ENCODE measurements at regions not wholly inside any gene's neighbourhood (a gene's known extent, or its start where the extent isn't known, plus 50 kb on each side); places are given as distances from the start of the nearest gene placed in this dataset.

DNA sequence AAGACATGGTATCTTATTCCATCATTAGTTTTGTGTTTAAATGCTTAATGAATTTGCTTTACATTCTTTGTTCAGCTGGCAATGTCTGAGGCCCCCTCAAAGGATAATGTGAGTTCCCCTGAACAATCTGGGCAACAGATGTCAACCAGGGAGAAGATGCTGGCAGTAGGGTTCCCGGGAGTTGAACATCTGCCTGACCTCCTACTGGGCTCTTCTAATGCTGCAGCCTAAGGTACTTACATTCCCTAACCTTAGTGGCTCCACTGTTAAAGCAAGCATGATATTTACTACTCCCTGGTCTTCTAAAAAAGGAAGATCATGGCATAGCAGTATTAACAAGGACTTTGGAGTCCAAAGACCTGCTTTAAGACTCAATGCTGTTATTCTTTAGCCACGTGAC is 574.9 kb upstream of the NR5A2 start:
- no peak overlapping the region for H3K4me3 ChIP-seq (replicated peaks; ENCODE audit: insufficient read depth, low read length)
- no peak overlapping the region for H3K27ac ChIP-seq (replicated peaks)
- no peak for DNase-seq (ENCODE audit: low read depth in 1 of 2, low spot score in 1 of 2)
- H3K27me3 ChIP-seq (ENCODE audit: insufficient read depth, poor library complexity, severe bottlenecking), result no peaks in the 10 kb centered on the region
- TF ChIP-seq POLR2AphosphoS5 (IDR thresholded peaks at IDR 0.05; ENCODE audit: low read depth), result no peak
- TF ChIP-seq, protein P1, sequence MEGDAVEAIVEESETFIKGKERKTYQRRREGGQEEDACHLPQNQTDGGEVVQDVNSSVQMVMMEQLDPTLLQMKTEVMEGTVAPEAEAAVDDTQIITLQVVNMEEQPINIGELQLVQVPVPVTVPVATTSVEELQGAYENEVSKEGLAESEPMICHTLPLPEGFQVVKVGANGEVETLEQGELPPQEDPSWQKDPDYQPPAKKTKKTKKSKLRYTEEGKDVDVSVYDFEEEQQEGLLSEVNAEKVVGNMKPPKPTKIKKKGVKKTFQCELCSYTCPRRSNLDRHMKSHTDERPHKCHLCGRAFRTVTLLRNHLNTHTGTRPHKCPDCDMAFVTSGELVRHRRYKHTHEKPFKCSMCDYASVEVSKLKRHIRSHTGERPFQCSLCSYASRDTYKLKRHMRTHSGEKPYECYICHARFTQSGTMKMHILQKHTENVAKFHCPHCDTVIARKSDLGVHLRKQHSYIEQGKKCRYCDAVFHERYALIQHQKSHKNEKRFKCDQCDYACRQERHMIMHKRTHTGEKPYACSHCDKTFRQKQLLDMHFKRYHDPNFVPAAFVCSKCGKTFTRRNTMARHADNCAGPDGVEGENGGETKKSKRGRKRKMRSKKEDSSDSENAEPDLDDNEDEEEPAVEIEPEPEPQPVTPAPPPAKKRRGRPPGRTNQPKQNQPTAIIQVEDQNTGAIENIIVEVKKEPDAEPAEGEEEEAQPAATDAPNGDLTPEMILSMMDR (IDR thresholded peaks at IDR 0.05; ENCODE audit: insufficient read depth, low read length), result no peak
- TF ChIP-seq, protein P2, sequence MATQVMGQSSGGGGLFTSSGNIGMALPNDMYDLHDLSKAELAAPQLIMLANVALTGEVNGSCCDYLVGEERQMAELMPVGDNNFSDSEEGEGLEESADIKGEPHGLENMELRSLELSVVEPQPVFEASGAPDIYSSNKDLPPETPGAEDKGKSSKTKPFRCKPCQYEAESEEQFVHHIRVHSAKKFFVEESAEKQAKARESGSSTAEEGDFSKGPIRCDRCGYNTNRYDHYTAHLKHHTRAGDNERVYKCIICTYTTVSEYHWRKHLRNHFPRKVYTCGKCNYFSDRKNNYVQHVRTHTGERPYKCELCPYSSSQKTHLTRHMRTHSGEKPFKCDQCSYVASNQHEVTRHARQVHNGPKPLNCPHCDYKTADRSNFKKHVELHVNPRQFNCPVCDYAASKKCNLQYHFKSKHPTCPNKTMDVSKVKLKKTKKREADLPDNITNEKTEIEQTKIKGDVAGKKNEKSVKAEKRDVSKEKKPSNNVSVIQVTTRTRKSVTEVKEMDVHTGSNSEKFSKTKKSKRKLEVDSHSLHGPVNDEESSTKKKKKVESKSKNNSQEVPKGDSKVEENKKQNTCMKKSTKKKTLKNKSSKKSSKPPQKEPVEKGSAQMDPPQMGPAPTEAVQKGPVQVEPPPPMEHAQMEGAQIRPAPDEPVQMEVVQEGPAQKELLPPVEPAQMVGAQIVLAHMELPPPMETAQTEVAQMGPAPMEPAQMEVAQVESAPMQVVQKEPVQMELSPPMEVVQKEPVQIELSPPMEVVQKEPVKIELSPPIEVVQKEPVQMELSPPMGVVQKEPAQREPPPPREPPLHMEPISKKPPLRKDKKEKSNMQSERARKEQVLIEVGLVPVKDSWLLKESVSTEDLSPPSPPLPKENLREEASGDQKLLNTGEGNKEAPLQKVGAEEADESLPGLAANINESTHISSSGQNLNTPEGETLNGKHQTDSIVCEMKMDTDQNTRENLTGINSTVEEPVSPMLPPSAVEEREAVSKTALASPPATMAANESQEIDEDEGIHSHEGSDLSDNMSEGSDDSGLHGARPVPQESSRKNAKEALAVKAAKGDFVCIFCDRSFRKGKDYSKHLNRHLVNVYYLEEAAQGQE (IDR thresholded peaks at IDR 0.05; ENCODE audit: insufficient replicate concordance, low read depth), result no peak
- no peak for TF ChIP-seq SPI1 (IDR thresholded peaks at IDR 0.05; ENCODE audit: borderline replicate concordance, low read depth)
- TF ChIP-seq GABPA (IDR thresholded peaks at IDR 0.05; ENCODE audit: low read depth), result no peak

DNA sequence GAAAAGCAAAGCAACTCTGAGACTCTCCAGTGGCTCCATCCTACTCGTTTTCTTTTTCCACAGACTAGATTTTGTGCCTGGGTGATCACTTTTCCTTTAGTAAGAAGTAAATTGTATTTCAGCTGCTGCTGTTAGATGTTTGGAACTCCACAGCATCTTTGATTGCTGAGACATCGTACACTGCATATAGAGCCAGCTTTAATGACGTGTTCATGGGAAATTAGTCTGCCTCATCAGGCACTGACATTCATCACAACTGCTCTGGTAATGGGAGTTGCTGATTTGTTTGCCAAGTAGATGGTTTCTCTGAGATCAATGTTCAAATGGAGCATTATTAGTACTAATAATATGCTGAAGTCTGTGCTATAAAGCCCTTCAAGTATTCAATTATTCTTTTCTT is 573.8 kb upstream of the NR5A2 start:
- Histone ChIP-seq H3K27me3 (ENCODE audit: insufficient read depth, poor library complexity, severe bottlenecking) (no peaks in the 10 kb centered on the region), H3K27ac (replicated peaks) (no peak overlapping the region), H3K4me3 (replicated peaks; ENCODE audit: insufficient read depth, low read length) (no peak overlapping the region)
- TF ChIP-seq POLR2AphosphoS5 (IDR thresholded peaks at IDR 0.05; ENCODE audit: low read depth) (no peak), GABPA (IDR thresholded peaks at IDR 0.05; ENCODE audit: low read depth) (no peak), SPI1 (IDR thresholded peaks at IDR 0.05; ENCODE audit: borderline replicate concordance, low read depth) (no peak)
- TF ChIP-seq, protein P2 (IDR thresholded peaks at IDR 0.05; ENCODE audit: insufficient replicate concordance, low read depth), result no peak
- TF ChIP-seq, protein P1 (IDR thresholded peaks at IDR 0.05; ENCODE audit: insufficient read depth, low read length), result no peak
- no peak for DNase-seq (ENCODE audit: low read depth in 1 of 2, low spot score in 1 of 2)

DNA sequence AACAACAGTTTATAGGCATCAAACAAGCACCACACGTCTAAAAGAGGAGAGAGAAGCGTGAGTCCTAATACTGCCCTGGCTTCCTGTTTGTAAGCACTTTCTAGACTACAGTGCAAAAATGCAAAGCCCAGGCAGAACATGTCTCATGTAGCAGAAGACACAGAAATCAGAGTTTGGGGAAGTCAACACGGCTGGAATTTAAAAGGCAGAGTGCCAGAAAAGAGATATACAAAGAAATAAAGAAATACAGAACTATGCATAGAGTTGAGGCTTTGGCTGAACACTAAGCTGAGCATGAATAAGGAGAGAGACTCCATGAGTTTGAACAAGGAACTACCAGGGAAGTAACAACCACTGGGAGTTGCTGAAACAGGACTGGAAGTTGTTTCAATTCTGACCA is 566.6 kb upstream of the NR5A2 start:
- peak; percentile 76; the same call in 1 of the 2 replicates for TF ChIP-seq SPI1 (IDR thresholded peaks at IDR 0.05; ENCODE audit: borderline replicate concordance, low read depth)
- no peak for TF ChIP-seq GABPA (IDR thresholded peaks at IDR 0.05; ENCODE audit: low read depth)
- DNase-seq (ENCODE audit: low read depth in 1 of 2, low spot score in 1 of 2), result peak in 1 of 2 experiments; percentile 56
- no peak overlapping the region for H3K4me3 ChIP-seq (replicated peaks; ENCODE audit: insufficient read depth, low read length)
- no peak overlapping the region for H3K27ac ChIP-seq (replicated peaks)
- H3K27me3 ChIP-seq (ENCODE audit: insufficient read depth, poor library complexity, severe bottlenecking), result no peaks in the 10 kb centered on the region

DNA sequence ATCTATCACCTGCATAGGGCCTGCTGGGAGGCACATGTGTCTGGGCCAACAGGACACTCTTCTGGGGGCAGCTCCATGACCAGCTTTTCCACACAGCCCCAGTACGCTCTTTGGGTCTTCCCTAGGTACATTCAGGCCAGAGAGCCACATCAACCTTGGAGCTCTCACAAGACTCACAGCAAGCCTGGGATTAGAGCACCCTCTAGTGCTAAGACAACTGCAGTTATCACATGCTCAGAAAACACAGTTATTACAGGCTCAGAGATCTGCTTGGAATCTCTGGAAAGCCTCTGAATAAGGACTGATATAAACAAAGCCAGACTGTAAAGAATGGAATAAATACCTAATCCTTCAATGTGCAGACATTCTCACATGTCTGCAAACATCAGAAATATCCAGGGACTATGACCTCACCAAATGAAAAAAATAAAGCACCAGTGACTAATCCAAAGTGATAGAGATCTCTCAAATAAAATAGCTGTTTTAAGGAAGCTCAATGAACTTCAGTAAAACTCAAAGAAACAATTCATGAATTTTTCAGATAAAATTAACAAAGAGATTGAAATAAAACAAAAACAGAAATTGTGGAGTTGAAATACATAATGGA is 563.9 kb upstream of the NR5A2 start:
- DNase-seq (ENCODE audit: low read depth in 1 of 2, low spot score in 1 of 2), result peak in 1 of 2 experiments; percentile 65
- no peaks in the 10 kb centered on the region for H3K27me3 ChIP-seq (ENCODE audit: insufficient read depth, poor library complexity, severe bottlenecking)
- H3K27ac ChIP-seq (replicated peaks), result no peak overlapping the region
- no peak overlapping the region for H3K4me3 ChIP-seq (replicated peaks; ENCODE audit: insufficient read depth, low read length)
- TF ChIP-seq, protein P2 (IDR thresholded peaks at IDR 0.05; ENCODE audit: insufficient replicate concordance, low read depth), result no peak
- TF ChIP-seq GABPA (IDR thresholded peaks at IDR 0.05; ENCODE audit: low read depth) (no peak), POLR2AphosphoS5 (IDR thresholded peaks at IDR 0.05; ENCODE audit: low read depth) (no peak), SPI1 (IDR thresholded peaks at IDR 0.05; ENCODE audit: borderline replicate concordance, low read depth) (no peak)
- TF ChIP-seq, protein P1 (IDR thresholded peaks at IDR 0.05; ENCODE audit: insufficient read depth, low read length), result peak; percentile 57

Data from HL-60 (cell line).